ENCODE measurements at regions not wholly inside any gene's neighbourhood (a gene's known extent, or its start where the extent isn't known, plus 50 kb on each side); places are given as distances from the start of the nearest gene placed in this dataset.

GRCh38 chr1:186577633-186578032, 102.6 kb downstream of the PTGS2 start:
- H3K36me3 ChIP-seq = no peaks in the 10 kb centered on the region
- no peaks in the 10 kb centered on the region for H3K9me3 ChIP-seq
- no peak for DNase-seq
- intact Hi-C loops (cut with DNase I; ENCODE audit: low total_unique reads) = no loop called here
- TF ChIP-seq CTCF (IDR thresholded peaks at IDR 0.05) = no peak
- TF ChIP-seq POLR2A (IDR thresholded peaks at IDR 0.05) = no peak
- H3K27me3 ChIP-seq = no peaks in the 10 kb centered on the region
- no peak overlapping the region for H3K27ac ChIP-seq
- H3K4me3 ChIP-seq = no peak overlapping the region
- no peaks in the 10 kb centered on the region for H3K4me1 ChIP-seq

DNA sequence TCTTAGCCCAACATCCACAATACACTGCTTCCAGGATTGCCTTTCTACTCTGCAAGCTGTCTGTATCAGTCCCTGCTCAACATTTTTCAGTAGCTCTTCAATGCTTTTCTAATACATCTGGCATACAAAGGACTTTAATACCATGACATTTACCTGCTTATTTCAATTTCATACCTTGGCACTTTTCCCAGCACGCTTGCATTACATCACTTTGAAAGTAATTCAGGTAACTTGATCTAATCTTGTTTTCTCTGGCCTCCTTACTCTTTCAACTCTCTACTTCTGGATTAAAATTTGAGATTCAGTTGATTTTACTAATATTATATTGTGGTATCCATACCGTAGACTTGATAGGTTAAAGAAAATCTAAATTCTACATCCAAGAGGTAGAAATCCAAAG, 103.0 kb downstream of the PTGS2 start:
- no peaks in the 10 kb centered on the region for H3K36me3 ChIP-seq
- no peak overlapping the region for H3K4me3 ChIP-seq
- intact Hi-C loops (cut with DNase I; ENCODE audit: low total_unique reads) = no loop called here

DNA sequence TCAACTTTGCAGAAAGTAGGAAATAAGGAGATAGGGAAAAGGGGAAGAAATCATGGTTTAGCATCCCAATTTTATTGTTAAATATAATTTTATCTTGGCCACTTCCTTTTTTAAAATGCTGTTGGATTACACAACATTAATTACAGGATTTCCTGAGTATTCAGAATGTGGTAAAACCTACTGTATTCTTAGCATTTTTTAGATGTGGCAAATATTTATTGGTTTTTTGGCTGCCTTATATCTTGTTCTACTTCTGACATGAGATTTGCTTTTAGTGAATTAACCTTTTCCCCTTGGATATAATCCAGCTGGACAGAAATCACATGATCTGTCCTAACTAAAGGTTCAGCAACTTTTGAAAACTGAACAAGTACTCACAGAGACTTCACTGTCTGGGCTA, 104.9 kb downstream of the PTGS2 start:
- no peaks in the 10 kb centered on the region for H3K27me3 ChIP-seq

More for the DNA sequence above, 103.0 kb downstream of the PTGS2 start:
- Histone ChIP-seq H3K27ac (no peak overlapping the region), H3K9me3 (no peaks in the 10 kb centered on the region), H3K27me3 (no peaks in the 10 kb centered on the region), H3K4me1 (no peaks in the 10 kb centered on the region)
- no peak for DNase-seq
- TF ChIP-seq CTCF (IDR thresholded peaks at IDR 0.05) (no peak), POLR2A (IDR thresholded peaks at IDR 0.05) (no peak)

DNA sequence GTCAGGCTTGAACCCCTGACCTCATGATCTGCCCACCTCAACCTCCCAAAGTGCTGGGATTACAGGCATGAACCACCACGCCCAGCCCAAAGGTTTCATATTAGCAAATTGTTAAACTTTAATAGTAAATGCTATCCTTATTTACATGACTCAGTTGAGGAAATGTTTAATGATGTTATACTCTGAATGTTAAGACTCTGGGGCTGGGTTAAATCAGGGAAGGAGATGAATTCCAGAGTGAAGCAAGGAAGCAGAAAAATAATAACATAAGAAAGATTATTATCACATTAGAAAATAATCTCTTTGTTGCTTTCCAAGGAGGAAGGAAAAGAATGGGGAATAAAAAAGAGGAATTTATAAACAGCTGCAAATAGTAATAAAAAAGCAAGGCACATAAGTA, 105.3 kb downstream of the PTGS2 start:
- Histone ChIP-seq H3K9me3 (no peaks in the 10 kb centered on the region), H3K27me3 (no peaks in the 10 kb centered on the region)
- intact Hi-C loops (cut with DNase I; ENCODE audit: low total_unique reads) = no loop called here

More for the DNA sequence above, 104.9 kb downstream of the PTGS2 start:
- H3K9me3 ChIP-seq = no peaks in the 10 kb centered on the region
- intact Hi-C loops (cut with DNase I; ENCODE audit: low total_unique reads) = no loop called here
- DNase-seq = no peak
- H3K4me1 ChIP-seq = no peaks in the 10 kb centered on the region
- no peak overlapping the region for H3K27ac ChIP-seq
- no peak overlapping the region for H3K4me3 ChIP-seq
- H3K36me3 ChIP-seq = no peaks in the 10 kb centered on the region
- no peak for TF ChIP-seq POLR2A (IDR thresholded peaks at IDR 0.05)

DNA sequence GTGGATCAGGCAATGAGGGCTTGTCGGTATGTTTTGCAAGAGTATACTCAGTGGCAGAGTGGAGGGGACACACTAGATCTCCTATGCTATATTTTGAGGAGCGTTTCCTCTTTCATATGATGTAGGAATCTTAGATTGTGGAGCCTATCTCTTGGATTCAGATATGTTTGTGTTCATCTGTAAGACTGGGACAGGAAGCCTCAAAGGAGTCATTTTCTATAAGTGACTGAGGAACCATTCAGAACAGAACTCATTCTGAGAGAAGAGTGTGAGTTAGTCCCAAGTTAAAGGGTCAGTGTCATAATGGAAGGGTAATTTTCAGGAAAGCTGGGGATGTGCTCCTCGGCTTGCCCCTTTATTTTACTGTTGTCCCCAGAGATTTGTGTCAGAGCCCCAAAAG, 107.7 kb downstream of the PTGS2 start:
- Histone ChIP-seq H3K9me3 (no peaks in the 10 kb centered on the region), H3K27me3 (no peaks in the 10 kb centered on the region), H3K27ac (no peak overlapping the region), H3K4me1 (no peaks in the 10 kb centered on the region), H3K4me3 (no peak overlapping the region), H3K36me3 (no peaks in the 10 kb centered on the region)
- no peak for DNase-seq
- intact Hi-C loops (cut with DNase I; ENCODE audit: low total_unique reads) = no loop called here
- no peak for TF ChIP-seq POLR2A (IDR thresholded peaks at IDR 0.05)
- no peak for TF ChIP-seq CTCF (IDR thresholded peaks at IDR 0.05)

More for the DNA sequence above, 105.3 kb downstream of the PTGS2 start:
- Histone ChIP-seq H3K4me1 (no peaks in the 10 kb centered on the region), H3K4me3 (no peak overlapping the region), H3K27ac (no peak overlapping the region), H3K36me3 (no peaks in the 10 kb centered on the region)
- DNase-seq = no peak
- no peak for TF ChIP-seq POLR2A (IDR thresholded peaks at IDR 0.05)
- no peak for TF ChIP-seq CTCF (IDR thresholded peaks at IDR 0.05)

GRCh38 chr1:186571771-186572170, 108.5 kb downstream of the PTGS2 start:
- Histone ChIP-seq H3K4me3 (no peak overlapping the region), H3K36me3 (no peaks in the 10 kb centered on the region), H3K9me3 (no peaks in the 10 kb centered on the region), H3K27ac (no peak overlapping the region), H3K4me1 (no peaks in the 10 kb centered on the region), H3K27me3 (no peaks in the 10 kb centered on the region)
- intact Hi-C loops (cut with DNase I; ENCODE audit: low total_unique reads) = no loop called here
- TF ChIP-seq POLR2A (IDR thresholded peaks at IDR 0.05) = no peak
- TF ChIP-seq CTCF (IDR thresholded peaks at IDR 0.05) = no peak
- DNase-seq = no peak

All from uterus (tissue), 3 donors.